ENCODE measurements at regions not wholly inside any gene's neighbourhood (a gene's known extent, or its start where the extent isn't known, plus 50 kb on each side); places are given as distances from the start of the nearest gene placed in this dataset.

DNA sequence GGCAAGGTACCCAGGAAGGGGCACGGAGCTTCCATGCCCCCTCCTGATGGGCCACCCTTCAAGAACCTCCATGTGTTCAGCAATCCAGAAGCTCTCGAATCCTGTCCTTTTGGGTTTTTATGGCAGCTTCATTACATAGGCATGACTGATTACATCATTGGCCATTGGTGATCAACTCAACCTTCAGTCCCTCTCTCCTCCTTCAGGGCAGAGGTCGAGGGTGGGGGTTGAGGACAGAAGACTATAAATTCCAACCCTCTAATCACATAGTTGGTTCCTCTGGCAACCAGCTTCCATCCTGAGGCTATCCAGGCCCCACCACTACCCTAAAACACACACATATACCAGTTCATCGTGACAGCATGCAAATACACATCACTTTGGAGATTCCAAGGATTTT lies 135.7 kb downstream of the ZNF281 start:
- no peak for TF ChIP-seq EZH2 (IDR thresholded peaks at IDR 0.05; ENCODE audit: insufficient read depth, poor library complexity, severe bottlenecking)
- no peak for TF ChIP-seq EZH2phosphoT487 (IDR thresholded peaks at IDR 0.05; ENCODE audit: insufficient read depth, low read depth)
